HG03175 (cell line): ENCODE measurements at regions not wholly inside any gene's neighbourhood (a gene's known extent, or its start where the extent isn't known, plus 50 kb on each side); places are given as distances from the start of the nearest gene placed in this dataset.

Experiments used
- ATAC-seq: cut with Tn5 transposase; IDR thresholded peaks from one replicate; pipeline ENCODE4 v1.9.1; 2021; ENCODE audit warnings: mild to moderate bottlenecking, moderate library complexity; ENCODE audit not compliant: unreplicated experiment

DNA sequence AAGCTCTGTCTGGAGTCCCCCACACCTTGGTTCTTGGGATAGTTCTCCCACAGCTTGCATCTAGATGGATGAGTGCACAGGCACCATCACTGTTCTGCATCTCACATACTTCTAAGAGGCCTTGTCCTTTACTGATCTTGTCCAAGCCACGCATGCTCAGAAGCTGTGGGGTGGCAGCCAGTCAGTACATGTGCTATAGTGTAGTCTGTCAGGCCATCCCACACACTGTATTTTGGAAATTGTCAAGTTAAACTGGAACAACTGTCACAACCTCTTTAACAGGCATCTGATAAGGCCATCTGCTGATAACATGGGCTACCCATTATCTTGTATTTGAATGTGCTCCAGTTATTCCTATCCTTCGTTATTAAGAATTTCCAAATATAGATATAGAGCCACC is 296.5 kb upstream of the AZI2 start:
- ATAC-seq, result no peak

DNA sequence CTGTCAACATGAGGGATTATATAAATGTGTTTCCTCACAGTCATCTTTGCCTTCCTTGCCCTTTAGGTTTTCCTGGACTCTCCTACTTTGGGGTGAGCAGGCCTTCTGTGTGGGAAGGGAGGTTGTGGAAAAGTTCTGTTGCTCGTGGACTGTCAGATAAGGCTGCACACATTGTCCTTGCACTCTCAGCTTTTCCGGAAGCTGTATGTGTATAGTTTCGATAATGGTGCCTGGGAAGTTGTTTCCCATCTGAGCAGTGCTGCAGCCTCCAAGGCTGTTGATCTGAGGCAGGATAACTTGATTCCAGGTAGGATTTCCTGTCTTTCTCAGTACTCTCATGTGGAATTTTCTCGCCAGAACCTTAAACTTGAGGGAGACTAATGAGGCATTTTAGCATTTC is 297.8 kb upstream of the AZI2 start:
- no peak for ATAC-seq

DNA sequence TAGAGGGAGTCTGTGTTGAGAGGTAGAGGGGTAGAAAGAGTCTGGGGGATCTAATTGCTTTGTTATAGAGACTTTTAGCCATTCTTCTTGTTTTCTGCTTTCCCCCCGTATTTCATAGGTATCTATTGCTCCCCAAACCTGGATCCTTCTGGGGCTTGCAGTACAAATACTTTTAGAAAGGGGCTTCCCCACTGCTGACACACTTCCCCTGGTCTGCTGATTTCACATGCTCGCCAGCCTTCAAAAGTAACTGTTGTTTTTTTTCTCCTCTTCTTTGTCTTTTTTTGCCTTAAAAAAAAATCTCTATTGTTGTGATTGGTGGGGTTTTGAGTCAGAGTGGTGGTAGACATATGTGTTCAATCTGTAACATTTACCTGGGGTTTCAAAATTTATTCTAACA is 300.6 kb upstream of the AZI2 start:
- no peak for ATAC-seq

DNA sequence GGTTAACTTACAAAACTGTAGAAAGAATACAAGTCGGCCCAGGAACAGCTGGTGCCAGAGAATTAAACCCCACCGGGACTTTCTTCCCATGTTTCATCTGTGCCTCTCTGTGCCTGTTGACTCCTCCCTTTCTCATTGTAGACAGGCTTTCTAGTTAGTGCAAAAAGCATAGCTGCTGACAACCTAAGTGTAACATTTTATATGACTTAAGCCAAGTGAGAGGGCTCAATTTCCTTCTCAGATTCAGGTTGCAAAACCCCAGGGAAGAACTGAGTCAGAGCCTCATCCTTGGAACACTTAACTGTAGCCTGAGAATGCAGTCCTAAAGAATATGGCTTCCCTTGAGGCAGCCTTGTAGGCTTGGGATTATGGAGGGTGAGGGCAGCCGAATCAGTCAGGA is 302.5 kb upstream of the AZI2 start:
- no peak for ATAC-seq

DNA sequence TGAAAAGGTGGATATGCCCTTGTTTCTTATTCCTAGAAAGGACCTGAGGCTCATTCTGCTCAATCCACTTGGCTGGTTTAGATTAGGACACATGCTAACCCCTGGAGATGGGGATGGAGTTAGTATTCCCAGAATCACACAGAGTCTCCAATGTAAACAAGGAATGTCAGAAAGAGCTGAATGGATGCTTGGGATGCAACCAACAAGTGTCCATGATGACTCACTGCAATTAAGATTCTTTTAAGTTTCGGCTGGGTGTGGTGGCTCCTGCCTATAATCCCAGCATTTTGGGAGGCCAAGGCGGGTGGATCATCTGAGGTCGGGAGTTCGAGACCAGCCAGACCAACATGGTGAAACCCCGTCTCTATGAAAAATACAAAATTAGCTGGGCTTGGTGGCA is 315.5 kb upstream of the AZI2 start:
- no peak for ATAC-seq

DNA sequence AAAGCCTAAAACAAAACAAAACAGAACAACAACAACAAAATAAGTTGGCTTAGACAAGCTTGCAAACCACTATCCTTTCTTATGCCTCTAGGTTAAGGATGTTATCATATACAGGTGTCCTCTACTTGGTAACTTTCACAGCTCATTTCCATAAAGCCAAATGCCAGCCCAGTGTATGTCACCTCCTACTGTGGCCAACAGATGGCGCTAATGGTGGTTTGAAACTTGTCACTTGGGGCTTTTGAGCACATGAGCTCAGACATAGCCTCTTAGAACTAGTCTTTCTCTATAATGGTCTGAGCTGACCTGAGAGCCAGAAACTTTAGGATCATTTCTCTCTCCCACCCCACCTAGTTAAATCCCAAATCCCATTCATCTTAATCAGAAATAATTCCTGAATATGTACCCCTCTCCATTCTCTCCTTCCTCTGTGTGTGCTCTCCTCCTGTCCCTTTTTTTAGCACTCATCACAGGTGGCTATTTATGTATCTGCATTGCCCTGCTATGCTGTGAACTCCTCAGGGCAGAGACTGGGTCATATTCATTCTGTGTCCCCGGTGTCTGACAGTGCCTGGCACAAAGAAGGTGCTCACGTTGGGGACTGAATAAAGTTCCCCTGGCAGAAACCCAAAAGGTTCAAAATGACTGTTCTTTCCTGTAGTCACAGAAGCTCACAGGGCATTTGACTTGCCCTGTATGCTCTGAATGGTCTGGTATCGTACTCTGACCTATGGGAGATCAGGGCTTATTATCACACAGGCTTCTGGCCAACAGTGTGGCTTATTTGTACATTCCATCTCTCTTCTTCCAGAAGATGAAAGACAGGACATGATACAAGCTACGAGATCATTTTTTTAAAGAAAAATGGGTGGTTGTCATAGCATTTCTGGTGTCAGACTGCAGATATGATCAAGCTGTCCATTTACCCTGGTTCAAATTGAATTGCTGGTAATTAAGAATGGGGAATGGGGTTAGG is 319.3 kb upstream of the AZI2 start:
- peak; percentile 96 for ATAC-seq

DNA sequence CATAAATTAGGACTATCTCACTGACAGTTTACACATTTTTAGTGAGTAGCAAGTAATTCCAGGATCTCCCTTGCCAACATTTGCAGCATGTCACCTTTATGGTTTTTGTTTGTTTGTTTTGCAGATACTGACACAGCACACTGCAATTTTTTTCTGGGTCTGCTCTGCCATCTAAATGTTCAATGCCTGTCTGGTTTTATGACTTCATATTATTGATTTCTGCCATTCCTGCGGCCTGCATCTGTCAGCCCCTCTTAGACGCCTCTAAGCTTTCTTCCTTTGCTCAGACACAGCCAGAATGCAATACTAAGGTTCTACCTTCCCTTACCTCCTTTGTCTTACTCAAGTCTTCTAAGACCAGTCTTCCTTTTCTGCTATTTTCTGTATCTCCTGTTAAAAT is 321.2 kb upstream of the AZI2 start:
- no peak for ATAC-seq

DNA sequence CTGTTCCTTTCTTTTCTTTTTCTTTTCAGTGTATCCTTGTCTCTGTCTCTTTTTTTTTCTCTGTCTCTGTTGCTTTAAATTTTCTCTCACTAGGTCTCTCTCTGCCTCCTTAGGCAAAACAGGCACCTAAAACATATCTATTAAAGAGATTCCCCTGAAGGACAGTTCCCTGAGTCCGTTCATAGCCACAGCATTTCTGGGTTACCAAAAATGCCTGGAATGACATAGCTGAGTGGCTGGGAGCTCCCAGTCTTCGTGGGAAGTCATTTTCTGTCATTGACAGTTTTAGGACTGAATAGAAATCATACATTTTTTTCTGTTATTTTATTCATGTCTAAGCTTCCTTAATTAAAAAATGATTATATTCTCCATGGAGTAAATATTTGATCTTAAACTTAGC is 323.8 kb upstream of the AZI2 start:
- ATAC-seq, result no peak

DNA sequence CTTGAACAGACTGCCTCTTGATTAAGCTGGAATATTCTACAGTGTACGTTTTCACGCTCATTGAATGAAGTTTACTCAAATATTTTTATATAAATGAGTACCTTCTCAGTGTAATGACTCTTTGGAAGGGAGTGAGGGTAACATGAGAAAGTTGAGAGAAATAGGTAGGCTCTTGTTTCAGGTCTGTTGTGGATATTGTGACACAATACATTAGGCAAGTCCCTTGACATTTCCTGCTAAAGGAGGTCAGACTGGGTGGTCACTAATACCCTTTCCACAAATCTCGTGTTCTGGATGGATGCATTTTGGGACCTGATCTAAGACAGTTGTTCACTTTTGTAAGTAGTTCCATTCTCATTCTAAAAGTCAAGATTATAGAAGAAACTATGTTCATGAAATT is 324.8 kb upstream of the AZI2 start:
- ATAC-seq, result no peak

DNA sequence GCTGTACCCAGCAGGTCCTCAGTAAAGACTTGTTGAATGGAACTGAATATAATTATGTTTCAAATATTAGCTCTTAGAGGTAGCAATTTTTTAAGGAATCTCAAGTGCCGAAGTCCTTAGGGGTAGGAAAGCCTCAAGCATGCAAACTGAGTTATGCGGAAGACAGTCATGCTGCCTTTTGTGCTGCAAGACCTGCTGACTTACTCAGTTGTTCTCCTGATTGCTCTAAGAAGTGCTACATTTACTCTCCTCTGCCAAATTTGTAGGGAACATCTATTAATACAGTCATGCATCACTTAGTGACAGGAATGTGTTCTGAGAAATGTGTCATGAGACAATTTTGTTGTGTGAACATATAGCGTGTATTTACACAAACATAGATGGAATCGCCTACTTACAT is 325.6 kb upstream of the AZI2 start:
- no peak for ATAC-seq

DNA sequence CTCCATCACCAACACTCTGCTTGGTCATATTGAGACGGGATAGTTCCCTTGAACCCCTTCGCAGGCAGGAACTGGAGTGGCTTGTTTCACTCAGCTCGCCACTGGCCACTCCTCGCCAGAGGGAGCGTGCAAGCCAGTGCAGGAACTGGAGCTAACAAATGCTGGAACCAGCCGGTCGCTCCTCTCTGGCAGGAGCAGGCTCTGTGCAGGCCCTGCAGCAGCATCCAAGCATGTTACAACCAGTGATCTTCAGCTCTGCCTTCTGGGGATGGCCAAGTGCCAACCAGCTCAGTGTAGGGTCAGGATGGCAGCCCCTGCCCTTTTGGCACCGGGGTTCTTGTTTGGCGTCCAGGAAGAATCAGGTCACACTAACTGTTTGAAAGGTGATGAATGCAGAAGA is 329.0 kb upstream of the AZI2 start:
- ATAC-seq, result no peak

DNA sequence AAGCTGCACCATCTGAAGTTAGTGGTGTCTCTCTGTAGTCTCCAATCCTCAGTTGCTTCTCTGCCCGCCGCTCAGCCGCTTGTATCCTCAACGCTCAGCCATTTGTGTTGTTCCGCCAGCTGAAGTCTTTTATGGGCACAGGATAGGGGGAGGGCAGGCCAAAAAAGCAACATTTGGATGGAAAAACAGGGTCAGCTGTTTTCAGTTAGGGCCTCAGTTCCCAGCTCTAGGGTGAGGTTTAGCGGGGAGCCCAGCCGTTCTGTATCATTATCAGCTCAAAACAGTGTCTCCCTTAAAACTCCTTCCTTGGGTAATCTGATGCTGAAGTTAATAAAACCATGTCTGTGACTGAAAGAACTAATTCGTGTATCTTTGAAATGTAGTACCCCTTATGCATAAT is 329.5 kb upstream of the AZI2 start:
- ATAC-seq, result no peak

DNA sequence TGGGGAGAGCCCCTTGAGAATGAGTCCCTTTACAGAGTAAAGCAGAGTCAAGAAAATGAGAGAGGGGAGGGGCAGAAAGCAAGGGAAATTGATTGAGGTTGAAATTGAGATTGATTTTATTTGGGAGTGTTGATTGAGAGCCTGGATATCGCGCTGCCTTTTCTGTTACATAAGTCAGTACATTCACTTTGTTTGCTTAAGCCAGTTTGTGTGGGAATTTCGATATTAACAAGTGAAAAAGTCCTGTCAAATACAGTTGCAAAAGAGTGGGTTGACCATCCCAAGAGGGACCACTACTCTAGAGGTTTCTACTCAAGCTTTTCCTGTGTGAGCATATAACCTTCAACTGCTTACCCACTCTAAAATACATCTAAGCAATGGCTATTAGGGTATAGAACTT is 331.4 kb upstream of the AZI2 start:
- no peak for ATAC-seq

DNA sequence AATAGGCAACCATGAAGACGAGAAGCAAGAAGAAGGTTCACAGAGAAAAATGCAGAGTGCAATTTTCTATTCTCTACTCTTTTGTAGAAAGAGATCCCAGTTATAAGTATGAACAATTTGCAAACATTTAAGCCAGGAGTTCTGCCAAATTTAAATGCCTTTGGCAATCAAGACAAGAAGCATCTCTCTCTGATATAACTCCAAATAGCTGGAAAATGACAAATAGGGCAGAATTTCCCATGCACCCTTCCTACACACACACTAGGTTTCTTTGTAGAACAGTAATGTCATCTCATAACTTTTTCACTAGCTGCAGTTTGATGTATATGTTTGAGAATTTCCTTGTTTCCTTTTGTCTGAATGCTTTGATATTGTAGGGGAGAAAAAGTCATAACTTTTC is 333.5 kb upstream of the AZI2 start:
- ATAC-seq, result no peak

DNA sequence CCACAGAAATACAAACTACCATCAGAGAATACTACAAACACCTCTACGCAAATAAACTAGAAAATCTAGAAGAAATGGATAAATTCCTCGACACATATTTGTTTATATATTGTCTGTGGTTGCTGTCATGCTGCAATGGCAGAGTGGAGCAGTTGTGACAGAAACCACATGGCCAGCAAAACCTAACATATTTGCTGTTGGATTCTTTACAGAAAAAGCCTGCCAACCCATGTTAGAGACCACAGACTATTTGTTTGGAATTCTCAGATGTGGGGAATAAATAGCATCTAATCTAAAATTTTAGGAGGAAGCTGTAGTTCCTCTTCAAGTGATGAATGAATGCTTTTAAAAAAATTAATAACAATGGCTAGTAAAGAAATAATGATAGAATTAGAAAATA is 341.6 kb upstream of the AZI2 start:
- ATAC-seq, result no peak

DNA sequence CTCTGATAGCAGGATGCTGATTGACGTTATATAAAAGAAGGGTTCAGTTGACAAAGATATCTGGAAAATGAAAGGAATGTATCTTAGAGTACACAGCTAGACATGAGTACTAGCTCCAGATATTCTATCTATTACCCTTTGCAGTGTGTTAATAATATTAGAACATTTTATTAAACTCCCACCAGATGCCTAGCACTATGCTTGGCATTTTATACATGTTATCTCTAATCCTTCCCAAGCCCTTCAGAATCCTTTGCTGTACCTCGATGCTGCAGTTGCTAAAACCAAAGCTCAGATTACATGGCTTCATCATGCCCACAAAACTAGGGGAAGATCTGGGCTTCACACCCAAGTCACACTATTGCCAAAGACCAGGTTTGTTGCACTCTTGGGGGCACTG is 350.1 kb upstream of the AZI2 start:
- no peak for ATAC-seq

DNA sequence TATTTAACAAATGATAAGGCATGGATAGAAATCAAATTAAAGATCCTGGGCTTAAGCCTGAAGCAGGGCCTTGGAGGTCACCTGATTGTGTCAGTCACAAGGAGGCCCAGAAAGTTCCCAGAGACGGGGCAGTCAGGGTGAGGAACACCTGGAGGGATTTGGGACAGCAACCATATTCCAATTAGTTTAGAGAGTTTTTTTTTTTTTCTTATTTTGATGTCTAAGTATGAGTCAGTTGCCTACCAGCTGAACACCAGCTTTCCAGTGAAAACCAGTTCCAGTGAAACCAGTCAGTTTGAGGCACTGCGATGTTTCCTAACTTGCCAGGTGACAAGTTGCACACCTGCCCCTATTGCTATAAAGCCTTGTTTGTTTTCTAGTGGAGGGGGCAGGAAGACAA is 350.7 kb upstream of the AZI2 start:
- ATAC-seq, result no peak

DNA sequence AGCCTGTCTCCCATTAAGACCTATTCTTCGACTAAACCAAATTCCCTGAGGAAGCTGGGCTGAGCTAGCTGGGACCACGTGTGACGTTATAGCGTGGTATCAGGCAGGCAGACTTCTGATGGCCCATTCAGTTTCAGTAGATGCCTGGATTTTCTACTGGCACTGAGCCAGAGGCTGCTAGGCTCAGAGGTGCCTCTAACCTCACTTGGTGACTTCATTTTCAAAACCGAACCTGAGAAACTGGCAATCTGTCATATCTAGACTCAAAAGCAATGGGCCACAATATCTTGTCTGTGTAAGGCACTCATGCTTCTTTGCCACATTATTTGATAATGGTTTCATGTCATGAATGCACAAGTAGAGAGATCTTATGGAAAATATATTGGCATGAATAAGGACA is 352.1 kb upstream of the AZI2 start:
- no peak for ATAC-seq

DNA sequence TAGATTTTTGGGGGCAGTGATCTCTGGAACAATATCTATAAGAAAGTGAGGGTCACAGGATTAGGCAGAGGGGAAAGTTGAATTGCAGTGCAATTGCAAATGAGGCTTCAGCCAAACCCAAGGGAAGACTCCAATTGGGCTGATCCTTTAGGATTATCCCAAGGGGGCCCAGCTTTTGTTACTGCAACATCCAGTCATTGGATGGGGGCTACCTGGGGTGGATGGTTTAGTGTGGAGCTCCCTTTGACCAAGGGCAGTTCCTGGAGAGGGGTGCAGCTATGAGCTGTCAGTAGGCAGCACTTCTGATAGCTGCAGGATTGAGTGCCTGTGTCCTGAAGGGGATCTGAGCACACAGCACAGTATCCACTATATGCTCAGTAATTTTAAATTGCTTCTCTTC is 355.2 kb upstream of the AZI2 start:
- ATAC-seq, result no peak

DNA sequence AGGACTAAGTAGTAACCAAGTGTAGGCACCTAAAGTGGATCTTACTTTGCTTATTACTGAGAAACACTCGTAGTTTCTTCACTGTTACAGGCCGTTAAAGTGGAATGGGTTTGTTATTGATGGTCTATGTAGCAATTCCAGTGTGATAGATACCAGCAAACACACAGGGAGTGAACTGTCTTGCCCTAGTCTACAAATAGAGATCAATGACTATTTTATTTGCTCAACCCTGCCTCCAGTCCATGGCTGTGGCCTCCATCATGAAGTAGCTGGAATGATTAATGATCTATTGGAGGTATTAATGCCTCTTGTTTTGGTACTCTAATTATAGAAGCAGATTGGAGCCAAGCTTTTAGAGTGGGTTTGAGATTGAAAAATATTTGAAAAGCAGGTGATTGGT is 362.7 kb upstream of the AZI2 start:
- no peak for ATAC-seq

DNA sequence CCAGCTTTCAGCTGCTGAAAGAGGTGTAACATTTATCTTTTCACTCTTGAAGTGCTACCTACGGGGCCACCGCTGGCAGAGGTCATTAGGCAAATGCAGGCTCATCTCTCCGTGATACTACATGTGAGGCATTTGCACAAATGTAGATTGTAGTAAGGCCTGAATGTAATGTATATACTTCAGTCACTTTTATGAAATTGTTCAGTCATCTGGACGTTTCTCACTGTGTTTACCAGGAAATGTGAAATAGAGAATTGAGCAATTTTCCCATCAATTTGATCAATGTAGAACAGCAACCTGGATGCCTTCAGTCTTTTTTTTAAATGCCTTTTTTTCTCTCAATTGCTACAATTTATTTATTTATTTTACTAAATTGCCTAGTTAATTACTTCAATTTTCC is 368.3 kb upstream of the AZI2 start:
- no peak for ATAC-seq

DNA sequence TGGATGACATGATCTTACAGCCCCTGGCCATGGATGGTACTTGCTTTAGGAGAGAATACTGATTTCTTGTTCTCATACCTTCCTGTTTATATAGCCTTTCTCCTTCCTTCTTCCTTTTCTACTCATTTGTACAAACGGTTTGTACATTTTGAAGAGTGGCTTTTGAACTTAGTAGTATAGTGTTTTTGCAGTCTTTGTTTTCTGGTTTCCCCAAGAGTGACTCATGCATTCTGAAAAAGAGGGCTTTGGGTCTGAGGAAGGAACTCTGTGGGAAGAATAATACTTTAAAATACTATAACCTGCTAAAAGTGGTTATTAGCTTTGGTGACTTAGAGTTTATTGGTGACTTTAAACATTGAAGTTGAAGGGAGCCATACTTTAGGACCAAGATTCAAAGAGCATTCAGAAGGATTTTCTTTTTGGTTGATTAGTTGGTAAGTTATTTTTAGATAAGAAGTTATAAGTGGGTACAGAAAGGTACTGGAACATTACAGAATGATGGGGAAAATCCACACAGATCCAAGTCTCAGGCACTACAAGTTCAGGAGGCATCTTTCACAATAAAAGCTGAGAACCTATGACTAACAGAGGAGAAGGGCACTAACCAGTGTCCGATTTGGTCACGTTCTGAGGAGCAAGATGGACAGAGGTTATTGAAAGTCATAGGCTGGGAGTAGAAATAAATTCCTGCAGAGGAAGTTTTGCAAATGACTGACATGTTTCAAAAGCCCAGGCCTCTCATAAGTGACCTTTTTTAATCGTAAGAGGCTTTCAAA is 369.6 kb upstream of the AZI2 start:
- no peak for ATAC-seq
